ENCODE measurements at regions not wholly inside any gene's neighbourhood (a gene's known extent, or its start where the extent isn't known, plus 50 kb on each side); places are given as distances from the start of the nearest gene placed in this dataset.

DNA sequence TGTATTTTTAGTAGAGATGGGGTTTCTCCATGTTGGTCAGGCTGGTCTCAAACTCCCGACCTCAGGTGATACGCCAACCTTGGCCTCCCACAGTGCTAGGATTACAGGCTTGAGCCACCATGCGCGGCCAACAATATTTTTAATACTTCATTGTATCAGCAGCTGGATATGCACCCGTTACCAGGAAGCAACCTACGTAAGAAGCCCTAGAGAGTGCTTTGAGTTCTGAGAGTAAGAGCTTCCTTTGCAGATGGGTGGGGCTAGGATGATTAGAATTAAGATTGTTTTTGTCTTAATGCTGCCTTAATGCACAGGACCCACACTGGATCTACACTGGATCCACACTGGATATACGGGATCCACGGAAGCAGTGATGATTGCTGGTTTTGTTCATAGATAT is 123.9 kb upstream of the ABCA1 start:
- TF ChIP-seq YY1 (IDR thresholded peaks at IDR 0.05; ENCODE audit: insufficient read depth, insufficient read length) (no peak), SUZ12 (IDR thresholded peaks at IDR 0.05; ENCODE audit: extremely low read depth, insufficient read depth, insufficient read length) (no peak), ZNF274 (IDR thresholded peaks at IDR 0.05; ENCODE audit: low read depth, low read length) (no peak)
- H3K4me1 ChIP-seq (ENCODE audit: insufficient read depth, insufficient read length), result no peaks in the 10 kb centered on the region
- H3K9ac ChIP-seq (ENCODE audit: insufficient read length, low read depth), result no peak overlapping the region
- peaks cover 4% of the 10 kb centered on the region; the same call in 1 of the 2 replicates for H3K9me3 ChIP-seq (ENCODE audit: insufficient read depth, low read length)
- H3K4me3 ChIP-seq (ENCODE audit: insufficient read length, low read depth), result no peak overlapping the region
- H3K27me3 ChIP-seq (ENCODE audit: insufficient read depth, insufficient read length), result no peaks in the 10 kb centered on the region
- no peak for DNase-seq (ENCODE audit: low read depth, low spot score)
- no peaks in the 10 kb centered on the region for H3K36me3 ChIP-seq (ENCODE audit: insufficient read depth, insufficient read length, low read length)

DNA sequence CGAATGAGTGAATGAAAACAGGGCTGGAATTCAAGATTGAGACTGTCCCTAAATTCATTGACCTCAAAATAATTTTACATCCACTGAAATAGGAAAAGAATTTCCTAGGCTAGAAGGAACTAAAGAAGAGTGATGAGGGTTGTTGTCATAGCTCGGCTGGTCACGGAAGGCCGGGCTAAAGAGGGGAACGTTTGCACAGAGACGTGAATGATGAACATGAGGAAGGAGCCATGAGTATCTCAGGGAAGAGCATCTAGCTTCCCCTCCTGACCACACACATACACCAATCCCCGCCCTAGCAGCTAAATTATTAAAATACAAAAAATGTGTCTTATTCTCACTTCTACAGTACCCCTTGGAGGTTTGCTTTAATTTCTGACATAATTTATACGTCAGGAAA is 124.4 kb upstream of the ABCA1 start:
- Histone ChIP-seq H3K4me1 (ENCODE audit: insufficient read depth, insufficient read length) (no peaks in the 10 kb centered on the region), H3K27me3 (ENCODE audit: insufficient read depth, insufficient read length) (no peaks in the 10 kb centered on the region), H3K36me3 (ENCODE audit: insufficient read depth, insufficient read length, low read length) (no peaks in the 10 kb centered on the region), H3K4me3 (ENCODE audit: insufficient read length, low read depth) (no peak overlapping the region), H3K9ac (ENCODE audit: insufficient read length, low read depth) (no peak overlapping the region), H3K9me3 (ENCODE audit: insufficient read depth, low read length) (peaks cover 4% of the 10 kb centered on the region; the same call in 1 of the 2 replicates)
- no peak for DNase-seq (ENCODE audit: low read depth, low spot score)
- TF ChIP-seq SUZ12 (IDR thresholded peaks at IDR 0.05; ENCODE audit: extremely low read depth, insufficient read depth, insufficient read length), result no peak
- no peak for TF ChIP-seq ZNF274 (IDR thresholded peaks at IDR 0.05; ENCODE audit: low read depth, low read length)
- TF ChIP-seq YY1 (IDR thresholded peaks at IDR 0.05; ENCODE audit: insufficient read depth, insufficient read length), result no peak

DNA sequence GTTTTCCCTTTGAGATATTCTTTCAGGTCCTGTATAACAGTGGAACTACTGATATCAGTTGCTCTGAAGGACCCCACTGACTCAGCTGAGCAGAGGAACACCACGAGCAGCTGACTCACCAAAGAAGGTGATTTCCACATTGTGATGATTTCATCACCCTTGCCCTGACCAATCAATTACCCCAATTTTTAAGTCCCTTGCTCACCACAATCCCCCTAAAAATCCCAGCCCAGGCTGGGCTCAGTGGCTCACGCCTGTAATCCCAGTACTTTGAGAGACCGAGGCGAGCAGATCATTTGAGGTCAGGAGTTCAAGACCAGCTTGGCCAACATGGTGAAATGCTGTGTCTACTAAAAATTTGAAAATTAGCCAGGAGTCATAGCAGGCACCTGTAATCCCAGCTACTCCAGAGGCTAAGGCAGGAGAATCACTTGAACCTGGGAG is 125.3 kb upstream of the ABCA1 start:
- no peak for DNase-seq (ENCODE audit: low read depth, low spot score)

DNA sequence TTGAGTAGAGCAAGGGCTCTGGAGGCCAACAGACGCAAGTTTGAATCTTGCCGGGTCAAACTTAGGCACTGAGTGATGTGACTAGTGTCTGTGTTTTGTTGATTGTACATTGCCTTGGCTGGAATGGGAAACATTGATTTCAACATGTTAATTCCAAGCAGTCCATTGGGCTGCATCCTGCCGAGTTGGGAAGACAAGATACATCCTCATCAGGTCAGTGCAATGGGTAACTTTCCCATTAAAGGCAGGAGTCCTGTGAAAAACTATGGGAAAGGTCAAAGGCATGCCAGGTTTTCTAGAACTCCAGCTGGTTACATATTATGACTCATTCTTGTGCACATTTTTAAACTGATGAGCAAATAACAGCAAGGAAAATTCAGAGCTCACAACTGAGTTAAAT is 126.5 kb upstream of the ABCA1 start:
- no peaks in the 10 kb centered on the region for H3K36me3 ChIP-seq (ENCODE audit: insufficient read depth, insufficient read length, low read length)
- no peak for TF ChIP-seq ZNF274 (IDR thresholded peaks at IDR 0.05; ENCODE audit: low read depth, low read length)
- TF ChIP-seq YY1 (IDR thresholded peaks at IDR 0.05; ENCODE audit: insufficient read depth, insufficient read length), result no peak
- TF ChIP-seq SUZ12 (IDR thresholded peaks at IDR 0.05; ENCODE audit: extremely low read depth, insufficient read depth, insufficient read length), result no peak
- H3K9ac ChIP-seq (ENCODE audit: insufficient read length, low read depth), result no peak overlapping the region
- peaks cover 4% of the 10 kb centered on the region; the same call in 1 of the 2 replicates for H3K9me3 ChIP-seq (ENCODE audit: insufficient read depth, low read length)
- H3K4me1 ChIP-seq (ENCODE audit: insufficient read depth, insufficient read length), result no peaks in the 10 kb centered on the region
- H3K4me3 ChIP-seq (ENCODE audit: insufficient read length, low read depth), result no peak overlapping the region
- no peaks in the 10 kb centered on the region for H3K27me3 ChIP-seq (ENCODE audit: insufficient read depth, insufficient read length)
- DNase-seq (ENCODE audit: low read depth, low spot score), result no peak

More for the DNA sequence above, 125.3 kb upstream of the ABCA1 start:
- Histone ChIP-seq H3K36me3 (ENCODE audit: insufficient read depth, insufficient read length, low read length) (no peaks in the 10 kb centered on the region), H3K4me3 (ENCODE audit: insufficient read length, low read depth) (no peak overlapping the region), H3K4me1 (ENCODE audit: insufficient read depth, insufficient read length) (no peaks in the 10 kb centered on the region), H3K9ac (ENCODE audit: insufficient read length, low read depth) (no peak overlapping the region), H3K27me3 (ENCODE audit: insufficient read depth, insufficient read length) (no peaks in the 10 kb centered on the region), H3K9me3 (ENCODE audit: insufficient read depth, low read length) (peaks cover 4% of the 10 kb centered on the region; the same call in 1 of the 2 replicates)
- TF ChIP-seq ZNF274 (IDR thresholded peaks at IDR 0.05; ENCODE audit: low read depth, low read length), result no peak
- TF ChIP-seq SUZ12 (IDR thresholded peaks at IDR 0.05; ENCODE audit: extremely low read depth, insufficient read depth, insufficient read length), result no peak
- TF ChIP-seq YY1 (IDR thresholded peaks at IDR 0.05; ENCODE audit: insufficient read depth, insufficient read length), result no peak

DNA sequence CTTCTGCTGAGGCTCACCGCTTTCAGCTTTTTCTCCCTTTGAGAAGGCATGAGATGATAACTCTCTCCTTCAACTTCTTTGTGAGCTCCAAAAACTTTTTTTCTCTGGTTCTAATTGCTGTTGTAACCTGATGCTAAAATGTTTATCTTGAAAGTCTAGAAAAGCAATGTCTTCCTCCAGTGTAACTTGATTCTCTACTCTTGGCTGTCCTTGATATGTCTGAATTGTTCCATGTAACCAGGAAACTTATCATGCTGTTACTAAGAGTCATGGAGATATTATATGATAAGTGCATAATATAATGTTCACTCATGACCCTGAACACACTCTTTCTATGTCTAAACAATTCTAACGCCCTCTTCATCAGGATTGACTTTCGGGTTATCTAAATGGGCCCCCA is 128.0 kb upstream of the ABCA1 start:
- Histone ChIP-seq H3K9me3 (ENCODE audit: insufficient read depth, low read length) (peaks cover 9% of the 10 kb centered on the region; the same call in 1 of the 2 replicates), H3K4me1 (ENCODE audit: insufficient read depth, insufficient read length) (no peaks in the 10 kb centered on the region), H3K27me3 (ENCODE audit: insufficient read depth, insufficient read length) (no peaks in the 10 kb centered on the region), H3K4me3 (ENCODE audit: insufficient read length, low read depth) (no peak overlapping the region), H3K36me3 (ENCODE audit: insufficient read depth, insufficient read length, low read length) (no peaks in the 10 kb centered on the region), H3K9ac (ENCODE audit: insufficient read length, low read depth) (no peak overlapping the region)
- TF ChIP-seq ZNF274 (IDR thresholded peaks at IDR 0.05; ENCODE audit: low read depth, low read length) (no peak), SUZ12 (IDR thresholded peaks at IDR 0.05; ENCODE audit: extremely low read depth, insufficient read depth, insufficient read length) (no peak), YY1 (IDR thresholded peaks at IDR 0.05; ENCODE audit: insufficient read depth, insufficient read length) (no peak)
- DNase-seq (ENCODE audit: low read depth, low spot score), result no peak

DNA sequence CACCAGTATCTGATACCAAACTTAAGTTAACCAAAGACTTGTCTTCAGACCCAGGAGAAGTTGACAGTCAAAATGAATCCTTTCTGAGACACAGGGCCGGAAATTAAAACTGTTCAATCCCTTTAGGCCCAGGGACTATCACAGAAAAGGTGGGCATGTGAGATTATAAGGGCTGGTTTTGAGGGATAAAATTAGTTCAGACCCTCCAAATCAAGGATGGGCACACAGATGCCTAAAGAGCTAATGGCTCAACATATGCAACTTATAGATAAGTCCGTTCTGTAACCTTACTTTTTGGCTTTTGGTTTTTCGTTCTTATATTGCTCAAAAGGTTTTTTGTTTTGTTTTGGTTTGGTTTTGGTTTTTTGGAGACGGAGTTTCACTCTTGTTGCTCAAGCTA is 129.6 kb upstream of the ABCA1 start:
- no peak for DNase-seq (ENCODE audit: low read depth, low spot score)
- Histone ChIP-seq H3K4me1 (ENCODE audit: insufficient read depth, insufficient read length) (no peaks in the 10 kb centered on the region), H3K27me3 (ENCODE audit: insufficient read depth, insufficient read length) (no peaks in the 10 kb centered on the region), H3K4me3 (ENCODE audit: insufficient read length, low read depth) (no peak overlapping the region), H3K36me3 (ENCODE audit: insufficient read depth, insufficient read length, low read length) (no peaks in the 10 kb centered on the region), H3K9ac (ENCODE audit: insufficient read length, low read depth) (no peak overlapping the region), H3K9me3 (ENCODE audit: insufficient read depth, low read length) (peaks cover 9% of the 10 kb centered on the region; the same call in 1 of the 2 replicates)
- TF ChIP-seq ZNF274 (IDR thresholded peaks at IDR 0.05; ENCODE audit: low read depth, low read length) (no peak), SUZ12 (IDR thresholded peaks at IDR 0.05; ENCODE audit: extremely low read depth, insufficient read depth, insufficient read length) (no peak), YY1 (IDR thresholded peaks at IDR 0.05; ENCODE audit: insufficient read depth, insufficient read length) (no peak)

DNA sequence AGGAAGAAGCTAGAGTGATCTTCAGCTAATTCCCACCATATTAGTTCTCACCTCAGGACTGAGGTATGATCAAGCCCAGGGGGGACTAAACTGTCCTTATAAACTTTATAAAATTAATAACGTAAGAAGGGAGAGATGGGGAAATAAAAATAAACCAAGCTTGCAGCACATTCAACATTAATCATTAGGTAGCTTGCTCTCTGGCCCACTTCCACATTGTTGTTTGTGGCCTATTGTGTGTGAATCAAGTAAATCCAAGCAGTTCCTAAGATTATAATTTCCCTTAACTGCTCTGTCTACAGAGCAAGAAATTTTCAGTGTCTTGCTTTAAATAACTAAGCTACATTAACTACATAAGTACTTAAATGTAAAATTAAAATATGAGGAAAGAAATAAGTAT is 131.3 kb upstream of the ABCA1 start:
- no peak overlapping the region for H3K4me3 ChIP-seq (ENCODE audit: insufficient read length, low read depth)
- no peak for DNase-seq (ENCODE audit: low read depth, low spot score)
- H3K9me3 ChIP-seq (ENCODE audit: insufficient read depth, low read length), result 0 out of 2 replicates have a peak, but pooled peaks cover 5% of the 10 kb centered on the region
- H3K4me1 ChIP-seq (ENCODE audit: insufficient read depth, insufficient read length), result peaks cover 3% of the 10 kb centered on the region
- H3K27me3 ChIP-seq (ENCODE audit: insufficient read depth, insufficient read length), result no peaks in the 10 kb centered on the region
- H3K36me3 ChIP-seq (ENCODE audit: insufficient read depth, insufficient read length, low read length), result no peaks in the 10 kb centered on the region
- H3K9ac ChIP-seq (ENCODE audit: insufficient read length, low read depth), result no peak overlapping the region
- TF ChIP-seq ZNF274 (IDR thresholded peaks at IDR 0.05; ENCODE audit: low read depth, low read length), result no peak
- TF ChIP-seq YY1 (IDR thresholded peaks at IDR 0.05; ENCODE audit: insufficient read depth, insufficient read length), result no peak
- TF ChIP-seq SUZ12 (IDR thresholded peaks at IDR 0.05; ENCODE audit: extremely low read depth, insufficient read depth, insufficient read length), result no peak

All from NT2/D1 (cell line).